ENCODE measurements at regions not wholly inside any gene's neighbourhood (a gene's known extent, or its start where the extent isn't known, plus 50 kb on each side); places are given as distances from the start of the nearest gene placed in this dataset.
"Not testable (repeated sequence)": the region's sequence is repeated elsewhere in the genome, so short reads cannot be mapped to it uniquely, and the experiment has no call there.

GRCh38 chr14:25537846-25538455 is 488.0 kb upstream of the STXBP6 start:
- DNase-seq: peak; percentile 74

DNA sequence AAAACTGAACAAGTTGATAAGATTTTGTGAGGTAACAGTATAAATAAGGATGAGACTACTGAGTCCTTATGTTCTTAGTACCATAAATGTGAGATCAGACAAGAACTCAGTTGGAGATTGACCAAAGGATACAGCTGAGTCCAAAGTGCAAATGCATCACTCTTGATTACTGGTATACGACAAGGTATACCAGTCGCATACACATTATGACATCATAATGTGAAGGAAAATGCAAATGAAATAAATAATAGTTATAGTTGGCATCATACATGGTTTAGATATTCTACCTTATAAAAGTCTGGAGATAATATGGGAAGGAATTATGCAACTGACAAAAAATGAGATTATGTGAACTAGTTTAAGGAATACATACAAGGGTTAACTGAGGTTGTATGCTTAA is 476.3 kb upstream of the STXBP6 start:
- no peak for DNase-seq

DNA sequence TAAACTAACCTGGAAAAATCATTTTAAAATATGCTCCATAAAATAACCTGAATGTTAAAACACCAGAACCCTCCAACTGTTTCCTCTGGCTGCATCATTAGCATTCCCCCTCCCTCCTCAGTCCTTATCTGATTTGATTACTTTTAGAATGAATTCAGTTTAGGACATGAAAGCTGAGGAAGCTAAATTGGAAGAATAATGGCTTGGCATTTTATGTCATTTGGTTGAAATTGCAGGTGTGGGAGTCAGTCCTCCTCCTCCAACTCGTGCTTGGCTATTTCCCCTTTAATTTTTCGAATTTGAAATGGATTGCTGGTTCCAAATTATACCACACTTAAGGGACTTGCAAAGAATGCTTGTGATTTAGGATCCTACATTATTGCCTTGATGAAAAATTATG is 473.0 kb upstream of the STXBP6 start:
- DNase-seq: no peak

- no peak for DNase-seq
Measured at GRCh38 chr14:25522116-25522515, 472.2 kb upstream of the STXBP6 start.

- no peak for DNase-seq
Measured at GRCh38 chr14:25521616-25522015, 471.7 kb upstream of the STXBP6 start.

- DNase-seq: no peak
Measured at GRCh38 chr14:25520821-25521220, 470.9 kb upstream of the STXBP6 start.

- no peak for DNase-seq
Measured at GRCh38 chr14:25518364-25518763, 468.4 kb upstream of the STXBP6 start.

GRCh38 chr14:25516838-25517237 is 466.9 kb upstream of the STXBP6 start:
- DNase-seq: no peak

DNA sequence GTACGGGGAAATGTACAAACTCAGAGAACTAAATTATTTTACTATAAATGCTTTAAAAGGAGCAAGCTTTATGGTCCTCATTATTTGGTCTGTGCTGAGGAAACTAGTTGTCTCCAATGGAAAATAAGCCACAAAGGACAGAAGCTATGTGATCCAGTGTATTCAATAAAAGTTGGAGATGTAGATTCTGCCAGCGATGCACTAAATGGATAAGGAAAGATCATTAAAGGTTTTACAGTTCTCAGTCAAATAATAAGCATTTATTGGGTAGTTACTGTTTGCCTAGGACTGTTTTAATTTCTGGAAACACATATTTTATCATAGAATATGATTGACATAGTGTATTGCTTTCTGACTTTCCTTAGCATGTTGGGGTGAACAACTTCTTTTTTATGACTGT is 458.9 kb upstream of the STXBP6 start:
- no peak for DNase-seq

GRCh38 chr14:25501749-25502148 is 451.8 kb upstream of the STXBP6 start:
- DNase-seq: no peak

DNA sequence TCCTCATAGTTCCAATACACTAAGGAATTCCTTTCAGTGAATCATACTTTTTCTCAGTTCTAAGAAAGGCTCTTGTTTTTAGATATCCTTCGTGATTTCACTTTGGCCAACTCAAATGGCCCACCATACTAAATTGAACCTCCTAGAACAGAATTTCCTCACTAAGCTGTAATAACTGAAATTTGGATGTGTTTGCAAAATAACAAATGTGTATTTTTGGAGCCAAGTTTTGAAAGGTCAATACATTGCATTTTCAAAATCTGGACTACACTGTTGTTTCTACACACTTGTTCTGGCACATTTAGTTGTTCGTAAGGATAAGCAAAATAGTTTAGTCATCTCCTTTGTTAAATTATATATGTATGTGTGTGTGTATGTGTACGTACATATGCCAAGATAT is 439.0 kb upstream of the STXBP6 start:
- no peak for DNase-seq

DNA sequence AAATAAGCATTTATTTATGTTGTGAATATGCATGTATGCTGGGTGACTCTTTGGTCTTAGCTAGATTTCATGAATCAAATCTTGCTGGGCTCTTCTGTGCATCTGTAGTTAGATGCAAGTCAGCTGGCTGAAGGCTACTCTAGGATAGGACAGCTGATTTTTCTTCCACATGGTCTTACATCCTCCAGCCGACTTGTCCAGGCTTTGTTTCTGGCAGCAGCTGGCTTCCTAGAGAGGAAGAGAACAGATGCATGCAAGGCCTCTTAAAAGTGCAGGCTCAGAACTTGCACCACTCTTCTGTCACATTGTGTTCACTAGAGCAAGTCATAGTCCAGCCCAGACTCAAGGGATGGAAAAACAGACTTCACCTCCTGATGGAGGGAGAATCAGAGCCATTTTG is 435.4 kb upstream of the STXBP6 start:
- no peak for DNase-seq

DNA sequence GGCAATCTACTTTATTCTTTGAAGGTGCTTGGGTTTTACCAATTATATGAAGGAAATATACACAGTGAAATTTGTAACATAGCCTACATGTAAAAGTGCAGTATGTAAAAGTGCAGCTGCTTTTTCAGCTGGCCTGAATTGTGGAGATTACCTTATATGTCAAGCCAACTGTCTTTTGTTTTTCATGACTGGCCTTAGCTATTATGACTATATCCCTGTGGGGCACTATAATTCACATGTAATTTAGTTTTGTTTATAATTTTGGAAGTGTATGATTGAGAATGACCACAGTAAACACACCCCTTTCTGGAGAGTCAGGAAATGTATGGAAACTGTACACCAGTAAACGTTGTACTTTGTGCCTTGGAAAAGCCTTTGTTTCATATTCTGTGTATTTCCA is 435.0 kb upstream of the STXBP6 start:
- DNase-seq: no peak

DNA sequence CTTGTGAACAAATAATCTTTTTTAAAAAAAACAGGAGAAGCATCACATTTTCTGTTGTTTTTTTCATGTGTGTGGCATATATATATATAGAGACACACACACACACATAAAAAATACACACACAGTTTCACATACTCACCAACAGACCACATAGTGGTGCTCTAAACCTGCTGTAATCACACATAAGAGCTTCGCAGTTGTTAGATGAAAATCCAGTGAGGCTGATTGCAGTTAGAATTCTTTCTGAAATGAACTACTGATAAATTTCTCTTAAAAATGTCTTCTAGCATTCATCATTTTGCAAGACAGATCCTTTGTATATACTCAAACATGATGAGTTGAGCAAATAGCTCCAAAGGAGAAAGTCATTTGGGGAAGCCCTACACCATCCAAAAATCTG is 434.3 kb upstream of the STXBP6 start:
- no peak for DNase-seq

DNA sequence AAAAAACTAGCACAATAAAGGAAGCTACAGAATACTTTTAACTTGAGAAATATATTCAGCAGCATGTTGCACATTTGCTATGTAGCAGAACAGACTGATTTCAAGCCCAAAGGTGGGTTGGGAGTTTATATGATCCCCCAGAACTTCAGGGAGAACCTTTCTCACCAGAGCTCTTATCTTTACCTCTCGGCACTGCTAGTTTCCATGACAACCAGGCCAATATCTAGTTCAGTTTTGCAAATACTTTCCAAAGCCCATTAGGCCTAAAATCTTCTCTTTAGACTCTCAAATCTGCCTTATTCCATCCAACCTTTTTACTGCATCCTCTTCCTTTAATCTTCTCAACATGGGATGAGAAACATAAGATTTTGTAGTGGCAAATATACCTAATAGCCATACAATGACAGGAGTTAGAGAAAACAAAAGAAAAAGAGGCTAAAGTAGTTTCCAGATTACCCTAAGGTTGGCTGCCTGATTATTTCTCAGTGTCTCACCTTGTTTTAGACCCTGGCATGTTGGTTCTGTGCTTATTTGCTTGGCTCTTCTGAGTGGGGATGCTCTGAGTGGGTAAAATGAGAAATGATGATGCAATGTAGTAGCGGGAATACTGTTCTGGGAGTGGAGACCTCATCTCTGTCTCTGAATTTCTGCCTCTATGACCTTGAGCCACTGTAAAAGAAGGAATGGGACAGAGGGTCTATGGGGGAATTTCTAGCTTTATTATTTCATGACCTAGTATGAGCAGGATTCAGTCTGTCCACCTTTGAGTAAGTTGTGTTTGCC is 427.6 kb upstream of the STXBP6 start:
- DNase-seq: no peak

DNA sequence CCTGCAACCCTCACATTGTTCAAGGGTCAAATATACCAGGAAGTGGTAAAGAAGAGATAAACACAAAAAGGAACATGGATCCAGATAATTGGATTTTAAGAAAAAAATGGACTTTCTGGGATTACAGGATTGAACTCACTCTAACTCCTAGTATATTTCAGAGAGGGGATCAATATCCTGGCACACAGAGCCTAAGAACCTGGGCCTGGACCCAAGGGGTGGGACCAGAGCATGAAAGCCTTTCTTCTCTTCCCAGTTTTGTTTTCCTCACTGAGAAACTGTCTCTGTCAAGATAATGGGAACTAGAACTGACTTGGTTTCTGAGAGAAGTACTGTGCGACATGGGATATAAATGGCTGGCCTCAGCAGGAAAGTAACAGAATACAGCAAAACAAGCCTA is 422.8 kb upstream of the STXBP6 start:
- no peak for DNase-seq

DNA sequence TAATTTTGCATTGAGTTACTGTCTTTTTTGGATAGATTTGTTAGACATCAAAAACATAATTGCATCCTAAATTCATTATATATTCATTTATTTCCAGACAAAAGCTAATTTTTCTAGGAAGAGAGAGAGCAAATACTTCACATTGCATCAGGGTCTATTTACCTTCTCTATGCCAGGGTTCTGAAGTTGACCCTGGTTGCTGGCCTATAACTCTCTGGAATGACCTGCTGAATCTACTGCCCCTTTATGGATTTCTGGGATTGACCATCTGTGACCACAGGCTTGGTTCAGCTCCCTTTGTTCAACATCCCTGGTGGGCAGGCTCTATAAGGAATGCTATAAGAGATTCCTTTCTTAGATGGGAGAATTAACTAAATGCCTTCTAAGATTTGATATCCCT is 414.8 kb upstream of the STXBP6 start:
- DNase-seq: no peak

DNA sequence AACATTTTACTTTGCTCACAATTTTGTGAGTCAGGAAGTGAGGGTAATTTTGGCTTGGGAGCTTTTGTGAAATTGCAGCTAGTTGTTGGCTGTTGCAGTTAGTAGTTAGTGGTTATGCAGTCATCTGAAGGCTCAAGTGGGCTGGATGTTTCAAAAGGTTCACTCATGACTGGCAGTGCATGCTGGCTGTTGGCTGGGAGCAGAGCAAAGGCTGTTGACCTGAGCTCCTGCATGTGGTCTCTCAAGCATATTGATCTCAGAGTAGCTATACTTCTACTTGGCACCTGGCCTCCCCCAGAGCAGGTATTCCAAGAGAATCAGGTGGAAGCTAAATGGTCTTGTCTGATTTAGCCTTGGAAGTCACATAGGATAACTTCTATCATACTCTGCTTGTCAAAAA is 414.1 kb upstream of the STXBP6 start:
- DNase-seq: no peak

GRCh38 chr14:25463480-25463879 is 413.5 kb upstream of the STXBP6 start:
- DNase-seq: no peak

DNA sequence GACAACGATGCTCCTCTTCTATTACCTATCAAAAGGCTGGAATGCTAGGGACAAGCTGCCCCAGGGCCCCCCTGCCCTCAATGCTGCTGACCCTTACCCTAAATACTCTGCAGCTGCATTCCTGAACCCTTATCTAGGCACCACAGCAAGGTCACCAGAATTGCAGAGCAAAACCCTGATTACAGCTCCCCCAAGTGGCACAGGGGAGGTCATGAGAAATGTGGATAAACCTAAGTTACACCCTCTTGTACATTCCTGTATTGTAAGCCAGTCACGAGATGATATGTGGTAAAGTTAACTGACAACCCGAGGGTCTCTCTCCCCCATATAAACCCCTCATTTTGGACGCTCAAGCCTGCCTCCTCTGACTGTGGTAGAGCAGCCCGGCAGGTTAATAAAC is 411.8 kb upstream of the STXBP6 start:
- DNase-seq: no peak

- DNase-seq: no peak
Measured at GRCh38 chr14:25444381-25444780, 394.4 kb upstream of the STXBP6 start.

DNA sequence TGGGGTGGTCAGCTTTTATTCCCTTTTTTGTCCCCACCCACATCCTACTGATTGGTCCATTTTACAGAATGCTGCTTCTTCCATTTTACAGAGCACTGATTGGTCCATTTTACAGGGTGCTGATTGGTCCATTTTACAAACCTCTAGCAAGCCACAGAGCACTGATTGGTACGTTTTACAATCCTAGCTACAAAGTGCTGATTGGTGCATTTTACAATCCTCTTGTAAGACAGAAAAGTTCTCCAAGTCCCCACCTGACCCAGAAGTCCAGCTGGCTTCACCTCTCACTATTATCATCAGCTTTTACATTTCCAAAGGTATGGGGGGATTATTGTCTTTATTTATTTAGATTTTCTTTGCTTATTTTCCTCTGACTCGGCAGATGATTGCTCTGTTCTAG is 390.4 kb upstream of the STXBP6 start:
- not testable (repeated sequence) for DNase-seq

DNA sequence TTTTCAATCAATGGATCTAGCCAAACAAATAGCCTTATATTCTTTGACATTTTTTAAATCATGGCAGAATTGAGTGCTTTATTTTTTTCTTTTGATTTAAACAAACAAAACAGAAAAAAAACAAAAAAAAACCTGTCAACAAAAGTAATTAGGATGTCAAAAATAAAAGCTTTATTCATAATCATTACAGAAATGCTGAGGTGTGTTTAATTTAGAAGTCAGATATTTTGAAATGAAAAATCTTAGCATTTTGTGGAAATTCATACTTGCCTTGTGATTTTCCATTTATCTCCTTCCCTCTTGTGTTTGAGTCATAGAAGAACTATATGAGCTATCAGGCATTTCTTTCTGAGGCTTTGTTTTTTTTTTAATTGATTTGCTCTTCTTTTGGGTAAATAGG is 387.0 kb upstream of the STXBP6 start:
- no peak for DNase-seq

DNA sequence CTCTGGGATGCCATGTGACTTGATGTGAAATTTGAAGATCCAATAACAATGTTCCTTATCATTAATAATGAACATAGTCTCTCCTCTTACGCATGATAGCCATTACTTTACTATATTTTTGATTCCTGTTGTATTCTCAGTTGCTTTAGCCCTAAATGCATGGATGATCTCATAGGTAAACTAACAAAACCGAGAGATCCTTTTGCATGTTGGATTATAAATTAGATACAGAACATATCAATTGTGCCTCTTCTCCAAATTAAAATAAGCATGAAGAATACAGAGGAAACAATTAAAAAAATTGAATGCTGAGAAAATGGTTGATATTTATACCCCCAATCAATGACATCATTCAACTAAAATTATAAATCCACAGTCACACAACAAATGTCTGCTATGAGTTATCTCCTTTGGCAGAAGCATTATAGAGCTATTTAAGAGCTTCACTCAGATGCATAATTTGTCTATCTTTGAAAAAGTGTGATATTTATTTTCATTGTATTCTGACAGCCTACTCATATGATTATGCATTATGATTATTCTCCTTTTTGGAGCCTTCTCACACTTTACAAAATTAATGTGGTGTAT is 386.4 kb upstream of the STXBP6 start:
- no peak for DNase-seq
